PC-3 (cell line): ENCODE measurements at regions not wholly inside any gene's neighbourhood (a gene's known extent, or its start where the extent isn't known, plus 50 kb on each side); places are given as distances from the start of the nearest gene placed in this dataset.

Experiments used
- CTCF ChIP-seq: fragments of 300-600 bp; sonication (generic); conservative IDR thresholded peaks from 2 replicates; pipeline ENCODE4 v1.5.1; 2017; ENCODE audit warnings: antibody characterized with exemption, low read depth, mild to moderate bottlenecking, low read length
- EZH2phosphoT487 ChIP-seq: fragments of 300-600 bp; sonication (generic); IDR thresholded peaks from 2 replicates; pipeline ENCODE4 v1.6.1; 2018; ENCODE audit warnings: mild to moderate bottlenecking, antibody characterized with exemption, low read length, borderline replicate concordance

- TF ChIP-seq EZH2phosphoT487 = no peak
- no peak for TF ChIP-seq CTCF
Measured at GRCh38 chr15:69798481-69799250, 299.1 kb downstream of the TLE3 start.
